ENCODE measurements at regions not wholly inside any gene's neighbourhood (a gene's known extent, or its start where the extent isn't known, plus 50 kb on each side); places are given as distances from the start of the nearest gene placed in this dataset.

- no peak for DNase-seq (ENCODE audit: low read depth)
These were observed 68.9 kb upstream of the FOXK1 start for GRCh38 chr7:4612939-4613841.

DNA sequence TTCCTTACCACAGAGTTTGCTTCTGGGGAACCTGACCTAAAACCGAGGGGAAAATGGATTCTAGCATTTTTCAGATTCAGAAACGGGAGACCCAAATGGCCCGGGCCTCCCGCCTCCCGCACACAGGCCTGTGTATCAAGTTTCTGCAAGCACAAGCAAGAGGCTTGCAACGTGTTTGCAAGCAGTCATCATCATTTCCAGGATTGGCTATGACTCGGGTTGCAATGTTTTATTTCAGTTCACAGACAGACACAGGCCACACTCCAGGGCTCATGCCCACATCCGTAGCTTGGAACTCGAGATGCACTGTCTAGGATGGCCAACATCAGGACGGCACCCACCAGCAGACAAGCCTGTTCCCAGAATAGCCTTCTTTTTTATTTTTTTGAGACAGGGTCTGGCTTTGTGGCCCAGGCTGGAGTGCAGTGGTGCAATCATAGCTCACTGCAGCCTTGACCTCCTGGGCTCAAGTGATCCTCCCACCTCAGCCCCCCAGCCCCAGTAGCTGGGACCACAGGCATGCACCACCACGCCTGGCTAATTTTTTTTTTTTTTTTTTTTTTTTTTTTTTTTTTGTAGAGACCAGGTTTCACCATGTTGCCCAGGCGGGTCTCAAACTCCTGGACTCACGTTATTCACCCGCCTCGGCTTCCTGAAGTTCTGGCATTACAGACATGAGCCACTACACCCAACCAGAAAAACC, 68.1 kb upstream of the FOXK1 start:
- no peak for DNase-seq (ENCODE audit: low read depth)

DNA sequence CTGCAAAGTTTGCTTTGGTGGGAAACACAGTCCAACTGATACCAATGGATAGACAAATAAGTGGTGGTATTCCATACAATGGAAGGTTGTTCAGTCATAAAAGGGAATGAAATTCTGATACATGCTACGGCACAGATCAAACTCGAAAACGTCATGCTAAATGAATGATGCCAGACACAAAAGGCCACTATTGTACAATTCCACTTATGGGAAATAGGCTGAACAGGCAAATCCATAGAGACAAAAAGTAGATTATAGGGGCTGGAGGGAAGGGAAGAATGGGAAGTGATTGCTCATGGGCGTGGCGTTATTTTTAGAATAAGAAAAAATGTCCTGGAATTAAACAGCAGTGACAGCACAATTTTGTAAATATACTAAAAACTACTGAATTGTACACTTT, 66.0 kb upstream of the FOXK1 start:
- DNase-seq (ENCODE audit: low read depth) = no peak

DNA sequence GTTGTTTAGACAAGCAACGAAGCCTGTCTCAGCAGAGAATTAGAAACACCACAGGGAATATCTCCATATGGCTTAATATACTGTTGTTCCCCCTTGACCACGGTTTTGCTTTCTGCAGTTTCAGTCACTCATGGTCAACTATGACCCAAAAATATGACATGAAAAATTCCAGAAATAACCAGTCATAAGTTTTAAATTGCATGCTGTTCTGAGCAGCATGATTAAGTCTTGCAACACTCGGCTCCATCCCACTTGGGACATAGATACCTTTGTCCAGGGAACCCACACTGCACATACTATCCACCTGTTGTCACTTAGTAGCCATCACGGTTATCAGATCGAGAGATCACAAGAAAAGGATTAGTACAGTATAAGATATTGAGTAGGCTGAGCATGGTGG, 60.7 kb upstream of the FOXK1 start:
- no peak for DNase-seq (ENCODE audit: low read depth)

GRCh38 chr7:4626318-4626845, 55.7 kb upstream of the FOXK1 start:
- DNase-seq (ENCODE audit: low read depth) = no peak

DNA sequence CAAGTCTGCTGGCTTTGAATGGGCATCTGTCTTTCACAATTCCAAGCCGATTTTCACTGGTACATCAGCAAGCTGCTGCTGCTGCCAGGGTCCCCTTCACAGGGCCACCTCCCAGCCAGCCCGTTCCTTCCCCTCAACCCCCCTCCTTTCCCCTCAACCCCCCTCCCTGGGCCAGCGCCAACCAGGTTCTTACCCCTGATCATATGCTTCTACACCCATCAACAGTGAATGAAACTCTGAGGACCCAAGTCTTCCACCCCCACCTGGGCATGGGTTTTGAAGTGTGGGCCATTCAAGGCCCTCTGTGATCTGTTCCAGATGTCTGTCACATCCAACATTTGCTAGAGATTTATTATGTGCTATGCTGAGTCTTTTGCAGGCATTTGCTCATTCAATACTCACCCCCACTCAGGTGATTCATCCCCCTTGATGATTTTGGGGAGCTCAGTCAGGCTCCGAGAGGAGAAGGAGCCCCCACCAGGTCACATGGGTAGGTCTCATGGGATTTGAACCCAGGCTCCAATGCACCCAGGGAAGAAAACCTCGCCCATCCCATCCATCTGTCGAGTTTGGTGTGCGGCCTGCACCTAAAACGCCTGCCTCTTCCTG, 52.7 kb upstream of the FOXK1 start:
- DNase-seq (ENCODE audit: low read depth) = no peak

- DNase-seq (ENCODE audit: low read depth) = no peak
These were observed 50.5 kb upstream of the FOXK1 start for GRCh38 chr7:4631380-4632179.

Measured in activated T-helper 9 cell treated with anti-CD3 and anti-CD28 coated beads, Interleukin-2, amount 50 U/mL, for 16 hours (primary cell).